ENCODE measurements at regions not wholly inside any gene's neighbourhood (a gene's known extent, or its start where the extent isn't known, plus 50 kb on each side); places are given as distances from the start of the nearest gene placed in this dataset.
"Not testable (repeated sequence)": the region's sequence is repeated elsewhere in the genome, so short reads cannot be mapped to it uniquely, and the experiment has no call there.

- Histone ChIP-seq H3K27me3 (no peaks in the 10 kb centered on the region), H3K27ac (no peak overlapping the region), H3K4me3 (no peak overlapping the region), H3K36me3 (replicated peaks in 1 of 2; ENCODE audit: insufficient read depth in 1 of 2, low read depth in 2 of 2) (no peaks in the 10 kb centered on the region), H3K4me1 (no peaks in the 10 kb centered on the region), H3K9me3 (no peaks in the 10 kb centered on the region)
- no peak for ATAC-seq
- no peak for DNase-seq
- intact Hi-C loops (cut with DNase I): no loop called here
- TF ChIP-seq CTCF (IDR thresholded peaks at IDR 0.05) (no peak), POLR2A (IDR thresholded peaks at IDR 0.05) (no peak)
- WGBS, 2 donors: 94 to 95% methylated on average over 1 of the region's 1 CpG
Observed at GRCh38 chr16:60214311-60214710, 1480.2 kb upstream of the GOT2 start.

- no peaks in the 10 kb centered on the region for H3K9me3 ChIP-seq
- no peaks in the 10 kb centered on the region for H3K36me3 ChIP-seq (replicated peaks in 1 of 2; ENCODE audit: insufficient read depth in 1 of 2, low read depth in 2 of 2)
- H3K4me1 ChIP-seq: no peaks in the 10 kb centered on the region
- no peaks in the 10 kb centered on the region for H3K27me3 ChIP-seq
- no peak overlapping the region for H3K27ac ChIP-seq
- no peak for ATAC-seq
- TF ChIP-seq CTCF (IDR thresholded peaks at IDR 0.05) (no peak), POLR2A (IDR thresholded peaks at IDR 0.05) (no peak)
- WGBS, 2 donors: 32 to 44% methylated on average over 2 of the region's 2 CpGs
- no peak overlapping the region for H3K4me3 ChIP-seq
- DNase-seq: no peak
- intact Hi-C loops (cut with DNase I): no loop called here
Observed at GRCh38 chr16:60206516-60206915, 1472.4 kb upstream of the GOT2 start.

GRCh38 chr16:60204181-60204580 lies 1470.1 kb upstream of the GOT2 start:
- WGBS, 2 donors: 35 to 37% methylated on average over 1 of the region's 1 CpG
- DNase-seq (no peak), ATAC-seq (no peak)
- Histone ChIP-seq H3K9me3 (no peaks in the 10 kb centered on the region), H3K36me3 (replicated peaks in 1 of 2; ENCODE audit: insufficient read depth in 1 of 2, low read depth in 2 of 2) (no peaks in the 10 kb centered on the region), H3K4me1 (no peaks in the 10 kb centered on the region), H3K27ac (no peak overlapping the region), H3K4me3 (no peak overlapping the region), H3K27me3 (no peaks in the 10 kb centered on the region)
- TF ChIP-seq POLR2A (IDR thresholded peaks at IDR 0.05): no peak
- no peak for TF ChIP-seq CTCF (IDR thresholded peaks at IDR 0.05)
- intact Hi-C loops (cut with DNase I): no loop called here

- no peaks in the 10 kb centered on the region for H3K36me3 ChIP-seq (replicated peaks in 1 of 2; ENCODE audit: insufficient read depth in 1 of 2, low read depth in 2 of 2)
- no peaks in the 10 kb centered on the region for H3K4me1 ChIP-seq
- no peak for TF ChIP-seq POLR2A (IDR thresholded peaks at IDR 0.05)
- peak in 6 of 7 experiments; percentile 12 to 39 (median 20) for TF ChIP-seq CTCF (IDR thresholded peaks at IDR 0.05)
- no peak overlapping the region for H3K27ac ChIP-seq
- H3K9me3 ChIP-seq: no peaks in the 10 kb centered on the region
- no peaks in the 10 kb centered on the region for H3K27me3 ChIP-seq
- intact Hi-C loops (cut with DNase I): no loop called here
- DNase-seq (no peak), ATAC-seq (no peak)
- 14 to 21% methylated on average over 3 of the region's 3 CpGs for WGBS, 2 donors
- H3K4me3 ChIP-seq: no peak overlapping the region
Observed at GRCh38 chr16:60203525-60204124, 1469.5 kb upstream of the GOT2 start.

- WGBS, 2 donors: 39 to 57% methylated on average over 6 of the region's 6 CpGs
- H3K4me1 ChIP-seq; H3K27me3 ChIP-seq; H3K9me3 ChIP-seq; ATAC-seq; H3K4me3 ChIP-seq; DNase-seq; intact Hi-C loops (cut with DNase I); H3K27ac ChIP-seq; H3K36me3 ChIP-seq (replicated peaks in 1 of 2; ENCODE audit: insufficient read depth in 1 of 2, low read depth in 2 of 2): not testable (repeated sequence)
Observed at GRCh38 chr16:60200729-60201128, 1466.6 kb upstream of the GOT2 start.
